DMS53 (cell line): ENCODE measurements at regions not wholly inside any gene's neighbourhood (a gene's known extent, or its start where the extent isn't known, plus 50 kb on each side); places are given as distances from the start of the nearest gene placed in this dataset.
"Not testable (repeated sequence)": the region's sequence is repeated elsewhere in the genome, so short reads cannot be mapped to it uniquely, and the experiment has no call there.

ENCODE experiments used
- DNase-seq: peaks from one replicate; lab custom pipeline; 2025; lab: John Stamatoyannopoulos, UW

GRCh38 chr3:125645616-125646015 lies 50.3 kb upstream of the OSBPL11 start:
- DNase-seq, result no peak

- no peak for DNase-seq
Observed at GRCh38 chr3:125646581-125646980, 51.3 kb upstream of the OSBPL11 start.

GRCh38 chr3:125647318-125648014 lies 52.2 kb upstream of the OSBPL11 start:
- DNase-seq, result peak; percentile 95

GRCh38 chr3:125651244-125651643 lies 55.9 kb upstream of the OSBPL11 start:
- peak; percentile 34 for DNase-seq

GRCh38 chr3:125652349-125652748 lies 57.1 kb upstream of the OSBPL11 start:
- no peak for DNase-seq

GRCh38 chr3:125654526-125654925 lies 59.2 kb upstream of the OSBPL11 start:
- DNase-seq, result no peak

- no peak for DNase-seq
Observed at GRCh38 chr3:125662675-125663074, 67.4 kb upstream of the OSBPL11 start.

- DNase-seq, result no peak
Observed at GRCh38 chr3:125670352-125670751, 75.1 kb upstream of the OSBPL11 start.

- DNase-seq, result no peak
Observed at GRCh38 chr3:125670945-125671344, 75.6 kb upstream of the OSBPL11 start.

- DNase-seq, result no peak
Observed at GRCh38 chr3:125671461-125672243, 76.4 kb upstream of the OSBPL11 start.

- DNase-seq, result no peak
Observed at GRCh38 chr3:125675791-125676190, 80.5 kb upstream of the OSBPL11 start.

GRCh38 chr3:125679258-125679657 lies 84.0 kb upstream of the OSBPL11 start:
- DNase-seq, result peak; percentile 37

GRCh38 chr3:125681146-125681545 lies 85.8 kb upstream of the OSBPL11 start:
- no peak for DNase-seq

- DNase-seq, result not testable (repeated sequence)
Observed at GRCh38 chr3:125681906-125682305, 86.6 kb upstream of the OSBPL11 start.

GRCh38 chr3:125682610-125683009 lies 87.3 kb upstream of the OSBPL11 start:
- DNase-seq, result not testable (repeated sequence)

GRCh38 chr3:125683067-125683829 lies 88.0 kb upstream of the OSBPL11 start:
- DNase-seq, result no peak

- peak; percentile 44 for DNase-seq
Observed at GRCh38 chr3:125684199-125684598, 88.9 kb upstream of the OSBPL11 start.

- DNase-seq, result not testable (repeated sequence)
Observed at GRCh38 chr3:125685741-125686140, 90.4 kb upstream of the OSBPL11 start.

- DNase-seq, result no peak
Observed at GRCh38 chr3:125692361-125692760, 97.1 kb upstream of the OSBPL11 start.

GRCh38 chr3:125693887-125694286 lies 98.6 kb upstream of the OSBPL11 start:
- DNase-seq, result no peak

- peak; percentile 2 for DNase-seq
Observed at GRCh38 chr3:125694761-125695294, 99.5 kb upstream of the OSBPL11 start.

- peak; percentile 4 for DNase-seq
Observed at GRCh38 chr3:125695688-125696087, 100.4 kb upstream of the OSBPL11 start.
